DMS 273 treated with DMSO at 0.1 percent for 48 hours (cell line): ENCODE measurements at regions not wholly inside any gene's neighbourhood (a gene's known extent, or its start where the extent isn't known, plus 50 kb on each side); places are given as distances from the start of the nearest gene placed in this dataset.
"Not testable (repeated sequence)": the region's sequence is repeated elsewhere in the genome, so short reads cannot be mapped to it uniquely, and the experiment has no call there.

ENCODE experiments used
- DNase-seq: peaks from one replicate; lab custom pipeline; 2025; lab: John Stamatoyannopoulos, UW

DNA sequence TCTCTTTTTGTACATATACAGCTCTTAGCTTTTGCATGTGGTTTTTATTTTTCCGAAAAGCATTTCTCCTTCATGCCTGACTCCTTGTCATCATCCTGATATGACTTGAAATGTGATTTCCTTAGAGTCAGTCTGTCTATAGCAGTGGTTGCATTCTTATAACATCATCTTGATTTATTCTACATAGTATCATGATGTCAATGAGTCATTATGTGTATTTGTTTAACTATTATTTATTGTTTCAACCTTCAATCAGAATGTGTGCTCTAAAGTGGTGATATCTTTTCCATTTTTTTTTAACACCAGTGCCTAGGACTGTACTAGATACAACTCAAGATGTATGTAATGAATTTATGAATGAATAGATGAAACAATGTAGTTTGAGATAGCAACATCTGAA is 354.9 kb upstream of the CDH8 start:
- no peak for DNase-seq

DNA sequence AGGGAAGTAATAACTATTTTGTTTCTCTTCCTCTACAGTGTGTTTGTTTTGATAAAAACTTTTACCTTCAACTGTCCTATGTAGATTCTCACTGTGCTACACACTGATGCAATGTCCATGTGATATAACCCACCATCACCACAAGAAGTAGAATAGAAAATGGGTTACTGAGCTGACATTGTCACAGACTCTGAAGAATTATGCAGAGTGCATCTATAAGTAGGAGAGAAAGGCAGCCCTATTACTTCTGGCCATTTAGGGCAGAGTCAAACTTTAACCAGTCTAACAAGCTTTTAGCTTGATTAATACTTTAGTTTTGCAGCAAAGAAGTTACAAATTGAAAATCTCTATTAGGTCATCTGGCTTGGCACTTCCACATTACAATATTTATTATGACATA is 354.0 kb upstream of the CDH8 start:
- DNase-seq = no peak

DNA sequence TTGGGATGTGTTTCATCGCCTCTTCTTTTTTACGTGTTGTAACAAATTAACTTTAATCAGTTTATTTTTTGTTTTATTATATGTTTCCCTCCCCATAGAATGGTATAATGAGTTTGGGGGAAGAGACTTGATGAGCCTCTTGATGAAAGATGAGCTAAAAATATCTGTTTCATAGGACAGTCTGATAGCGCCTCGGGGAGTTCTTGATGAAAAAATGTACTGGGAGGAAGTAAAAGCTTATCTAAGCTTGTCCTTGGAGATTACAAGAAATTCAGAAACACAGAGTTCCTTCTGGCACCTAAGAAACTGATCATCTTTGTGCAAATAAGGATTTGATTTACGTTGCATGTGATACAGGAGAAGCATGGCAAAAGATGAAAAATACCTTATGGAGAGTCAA is 350.2 kb upstream of the CDH8 start:
- no peak for DNase-seq

DNA sequence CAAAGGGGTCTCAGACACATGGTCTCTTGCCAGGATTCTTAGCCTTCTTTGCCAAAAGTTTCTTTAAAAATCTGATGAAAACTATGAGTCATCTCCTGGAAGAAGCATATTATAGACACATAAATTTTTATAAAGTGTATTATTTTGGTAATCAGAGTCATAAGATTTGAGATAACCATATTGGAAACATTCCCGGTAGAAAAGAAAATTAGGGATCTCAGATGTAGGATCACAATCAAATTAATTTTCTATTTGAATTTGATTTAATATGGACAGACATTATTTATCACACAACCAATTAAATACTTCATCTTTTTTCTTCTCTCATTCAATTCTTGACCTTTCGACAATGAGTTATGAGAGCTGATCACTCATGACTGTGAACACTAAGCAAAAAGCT is 347.7 kb upstream of the CDH8 start:
- no peak for DNase-seq

DNA sequence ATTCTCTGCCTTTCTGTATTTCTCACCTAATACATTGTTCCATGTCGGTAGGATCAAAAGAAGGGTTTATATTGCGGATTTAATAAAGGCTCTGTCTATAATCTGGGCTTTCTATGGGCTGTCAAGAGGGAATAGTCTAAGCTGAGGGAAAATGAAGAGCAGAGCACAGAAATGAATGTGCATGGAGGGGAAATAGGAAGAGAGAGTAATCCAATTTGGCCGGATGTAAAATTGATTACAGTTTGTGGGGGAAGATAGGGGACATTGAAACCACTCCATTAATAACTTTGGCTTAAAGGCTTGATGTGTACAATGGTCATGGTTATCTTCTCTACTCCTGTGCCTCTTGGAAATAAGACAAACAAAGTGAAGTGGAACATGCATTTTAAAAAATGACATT is 334.2 kb upstream of the CDH8 start:
- DNase-seq = no peak

DNA sequence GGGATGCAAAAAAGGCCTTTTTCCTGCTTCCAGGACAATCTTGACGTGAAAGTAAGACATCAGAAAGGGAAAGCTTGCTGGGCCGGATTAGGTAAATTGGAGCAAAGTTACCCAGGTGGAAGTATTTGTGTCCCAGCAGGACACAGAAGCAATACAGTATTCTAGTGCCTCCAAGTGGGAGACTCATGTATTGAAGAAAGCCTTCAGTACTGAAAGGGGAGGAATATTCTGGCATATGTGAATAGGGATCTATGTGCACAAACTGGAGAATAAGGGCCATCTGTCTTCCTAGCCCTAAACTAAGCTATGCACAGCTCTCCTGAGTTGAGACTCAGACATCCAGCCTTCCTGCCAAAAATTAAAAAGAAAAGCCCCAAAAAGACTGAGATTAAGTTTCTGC is 327.3 kb upstream of the CDH8 start:
- peak; percentile 64 for DNase-seq

DNA sequence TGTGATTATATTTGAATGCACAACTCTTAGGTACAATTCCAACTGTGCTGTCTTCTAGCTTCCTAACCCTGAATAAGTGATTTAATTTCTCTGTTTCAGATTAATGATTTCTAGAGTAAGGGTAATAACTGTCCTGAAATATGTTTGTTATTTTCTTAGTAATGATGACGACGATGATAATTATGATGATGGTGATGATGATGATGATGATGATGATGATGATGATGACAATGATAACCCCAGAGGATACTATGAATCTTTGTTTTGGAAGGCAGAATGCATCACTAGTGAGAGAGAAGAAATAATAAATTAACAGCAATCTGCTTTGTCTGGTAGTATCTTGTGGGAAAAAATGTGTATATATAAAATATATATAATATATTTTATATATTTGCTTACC is 317.1 kb upstream of the CDH8 start:
- DNase-seq = no peak

DNA sequence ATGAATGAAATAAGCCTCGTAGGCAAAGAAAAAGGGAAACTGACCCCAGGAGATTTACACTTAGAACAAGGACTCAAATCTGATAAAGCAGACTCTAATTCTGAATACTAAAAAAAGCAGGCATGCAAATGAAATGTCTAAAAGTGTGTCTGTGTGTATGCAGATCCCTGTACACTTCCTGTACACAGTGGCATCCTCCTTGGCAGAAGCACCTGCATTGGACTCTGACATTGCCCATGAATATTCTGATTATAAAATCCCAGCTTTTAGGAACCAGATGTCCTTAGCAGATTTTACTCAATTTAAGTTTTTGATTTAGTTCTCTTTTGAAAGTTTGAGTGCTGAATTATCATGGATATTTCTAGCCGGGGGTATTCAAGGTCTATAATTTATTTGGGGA is 306.0 kb upstream of the CDH8 start:
- no peak for DNase-seq

DNA sequence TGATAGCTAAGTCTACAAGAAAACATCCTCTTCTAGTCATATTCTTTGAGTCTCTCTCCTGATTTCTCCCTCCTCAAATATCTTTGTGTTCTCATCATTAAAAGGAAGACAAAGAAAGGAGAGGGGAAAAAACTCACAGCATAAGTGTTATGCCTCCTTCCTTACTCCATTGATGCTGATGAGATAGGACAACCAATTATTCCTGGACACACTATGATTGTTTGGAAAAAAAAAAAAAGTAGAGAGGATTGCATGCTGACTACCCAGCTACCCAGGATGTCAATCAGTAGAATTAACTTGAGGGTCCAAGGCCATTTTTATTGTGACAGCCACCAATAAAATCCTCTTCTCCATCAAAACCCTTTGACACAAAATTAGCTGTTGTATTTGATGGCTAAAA is 299.1 kb upstream of the CDH8 start:
- no peak for DNase-seq

DNA sequence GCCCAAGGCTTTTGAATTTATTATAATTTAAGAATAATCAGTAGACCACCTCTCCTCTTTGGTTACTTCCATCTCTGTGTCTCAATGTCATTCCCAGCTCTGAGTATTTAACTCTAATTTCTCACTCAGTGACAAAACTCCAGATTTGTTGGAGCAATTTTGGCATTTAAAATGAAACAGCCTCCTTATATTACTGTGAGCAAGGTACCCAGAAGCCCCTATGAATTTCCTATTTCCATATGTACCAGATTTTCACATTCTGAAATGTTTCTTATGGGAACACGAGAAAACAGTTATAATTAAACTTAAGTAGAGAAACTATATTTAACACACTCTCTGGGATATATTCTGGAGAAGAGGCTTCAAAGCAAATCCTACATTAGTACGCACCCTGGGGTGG is 285.4 kb upstream of the CDH8 start:
- DNase-seq = no peak

DNA sequence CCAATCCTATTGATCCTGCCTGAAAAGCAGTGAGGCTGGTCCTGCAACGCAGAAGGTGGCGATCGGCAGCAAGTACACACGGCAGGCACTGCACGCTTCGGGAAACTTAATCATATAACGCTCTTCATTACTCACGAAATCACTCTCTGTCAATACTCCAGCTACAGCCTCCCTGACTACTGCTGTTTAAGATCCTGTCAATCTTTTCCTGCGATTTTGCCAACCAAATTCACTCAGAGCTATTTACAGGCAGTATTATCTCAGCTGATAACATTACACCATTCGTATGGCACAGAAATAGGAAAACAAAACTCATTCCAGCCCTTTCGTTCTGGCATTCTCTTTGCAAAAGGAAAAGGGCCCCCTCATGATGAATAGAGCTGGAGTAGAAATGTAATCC is 262.4 kb upstream of the CDH8 start:
- DNase-seq = no peak

DNA sequence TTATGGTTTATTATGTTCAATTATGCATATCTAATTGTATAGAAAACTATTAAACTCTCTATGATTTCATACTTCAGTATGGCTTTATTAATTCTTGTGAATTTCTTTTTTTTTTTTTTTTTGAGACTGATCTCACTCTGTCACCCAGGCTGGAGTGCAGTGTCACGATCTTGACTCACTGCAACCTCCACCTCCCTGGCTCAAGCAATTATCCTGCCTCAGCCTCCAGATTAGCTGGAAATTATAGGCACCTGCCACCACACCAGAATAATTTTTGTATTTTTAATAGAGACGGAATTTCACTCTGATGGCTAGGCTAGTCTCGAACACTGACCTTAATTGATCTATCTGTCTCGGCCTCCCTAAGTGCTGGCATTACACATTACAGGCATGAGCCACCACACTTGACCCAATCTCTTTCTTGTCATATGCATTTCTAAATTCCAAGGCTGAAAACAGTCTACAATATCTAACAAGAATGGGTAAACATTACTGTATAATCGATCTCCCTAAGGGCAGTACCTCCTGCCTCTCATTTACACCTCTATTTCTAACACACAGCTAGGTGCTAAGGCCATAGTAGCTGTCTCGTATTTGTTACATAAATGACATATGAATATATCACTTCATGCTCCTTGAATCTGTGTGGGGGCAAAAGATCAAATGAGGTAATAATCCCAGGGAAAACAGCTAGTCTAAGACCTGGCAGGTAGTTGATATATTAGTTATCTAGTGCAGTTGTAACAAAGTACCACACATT is 258.2 kb upstream of the CDH8 start:
- DNase-seq = no peak

DNA sequence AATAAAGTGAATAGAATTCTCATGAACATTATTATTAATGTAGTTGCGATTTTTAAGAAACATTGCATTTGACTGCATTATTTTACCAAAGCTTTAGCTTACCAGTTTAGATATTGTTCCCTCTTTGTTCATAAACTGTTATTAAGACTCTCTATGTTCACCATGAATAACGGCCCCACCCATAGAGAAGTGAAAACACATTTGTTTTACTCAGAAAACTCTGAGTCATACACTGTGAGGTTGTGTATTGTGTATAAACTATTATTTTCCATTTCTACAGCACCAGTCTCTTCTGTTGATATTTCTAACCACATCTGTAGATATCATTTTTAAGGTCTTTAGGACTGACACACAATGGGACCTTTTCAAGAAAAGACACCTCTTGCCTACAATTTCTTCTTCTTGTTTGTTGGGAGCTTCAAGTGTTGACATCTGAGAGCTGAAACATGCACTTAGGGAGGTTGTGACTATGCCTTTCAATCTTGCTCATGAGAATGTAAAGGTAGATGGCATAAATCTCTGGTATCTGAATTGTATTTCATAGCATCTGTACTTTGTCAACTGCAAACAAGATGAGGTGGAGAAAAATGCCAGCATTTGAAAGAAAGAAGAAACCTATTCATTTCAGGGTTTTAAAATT is 252.9 kb upstream of the CDH8 start:
- no peak for DNase-seq

DNA sequence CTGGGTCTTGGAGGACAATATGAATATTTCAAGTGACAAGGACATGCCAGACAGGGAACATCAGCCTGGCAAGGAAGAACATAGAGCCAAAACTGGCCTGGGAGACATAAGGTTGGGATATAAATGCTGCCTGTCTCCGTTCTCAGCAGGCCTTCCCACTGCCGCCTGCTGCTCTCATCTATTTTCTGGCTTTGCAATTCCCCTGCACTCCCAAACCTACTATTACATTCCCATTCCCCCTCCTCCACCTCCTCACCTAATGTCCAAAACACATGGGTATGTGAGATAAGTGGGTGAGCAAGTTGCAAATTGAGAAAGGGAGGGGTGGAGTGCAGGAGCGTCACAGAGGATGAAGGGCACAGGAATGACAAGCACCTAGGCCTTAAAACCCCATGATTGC is 244.3 kb upstream of the CDH8 start:
- DNase-seq = no peak

DNA sequence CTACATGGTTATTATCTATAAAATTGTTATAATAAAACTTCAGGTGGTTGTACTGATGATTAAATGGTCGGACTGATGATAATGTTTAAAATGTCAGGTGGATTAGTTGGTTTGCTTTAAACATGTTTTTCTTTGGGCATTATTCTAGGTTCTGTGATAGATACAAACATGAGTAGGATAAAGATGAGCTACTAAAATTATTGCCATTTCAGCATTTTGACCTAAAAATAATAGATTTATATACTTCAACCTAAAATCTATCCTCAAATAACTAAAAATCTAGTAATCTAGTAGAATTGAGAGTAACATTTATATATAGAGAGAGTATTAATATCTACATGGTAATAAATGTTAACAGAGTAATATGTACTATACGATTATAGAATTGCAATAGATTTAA is 241.7 kb upstream of the CDH8 start:
- no peak for DNase-seq

DNA sequence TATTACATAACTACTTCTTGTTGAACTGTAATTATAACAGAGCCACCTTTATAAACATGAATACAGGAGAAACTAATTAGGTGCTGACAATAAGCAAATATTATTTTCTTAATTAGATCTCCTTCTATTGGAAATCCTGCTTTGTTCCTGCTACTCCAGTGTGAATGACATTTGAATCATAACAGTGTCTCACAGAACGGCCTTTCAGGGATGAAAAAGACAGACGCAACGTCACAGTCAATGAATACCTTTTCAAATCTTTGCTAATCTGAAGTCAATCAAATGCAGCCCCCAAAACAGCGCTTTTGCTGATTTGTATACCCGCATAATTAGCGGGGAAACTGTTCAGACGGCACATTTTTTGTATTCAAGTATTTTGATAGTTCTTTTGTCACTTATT is 240.4 kb upstream of the CDH8 start:
- DNase-seq = no peak

DNA sequence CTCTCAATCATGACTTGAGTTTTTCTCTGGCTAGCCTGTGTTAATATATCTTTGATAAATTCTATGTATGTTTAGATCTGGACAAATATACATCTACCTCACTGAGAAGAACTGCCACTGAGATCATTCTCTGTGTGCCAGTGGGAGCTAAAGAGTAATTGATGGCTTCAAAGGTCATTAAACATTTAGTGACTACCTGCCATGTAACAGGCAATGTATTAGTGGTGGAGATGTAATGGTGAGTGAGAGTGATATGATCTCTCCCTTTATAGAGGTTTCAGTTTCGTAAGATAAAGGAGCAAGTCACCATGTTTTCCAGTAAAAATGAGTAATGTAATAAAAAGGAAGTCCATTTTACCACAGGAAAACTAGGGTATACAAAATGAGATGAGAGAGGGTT is 235.8 kb upstream of the CDH8 start:
- DNase-seq = no peak

DNA sequence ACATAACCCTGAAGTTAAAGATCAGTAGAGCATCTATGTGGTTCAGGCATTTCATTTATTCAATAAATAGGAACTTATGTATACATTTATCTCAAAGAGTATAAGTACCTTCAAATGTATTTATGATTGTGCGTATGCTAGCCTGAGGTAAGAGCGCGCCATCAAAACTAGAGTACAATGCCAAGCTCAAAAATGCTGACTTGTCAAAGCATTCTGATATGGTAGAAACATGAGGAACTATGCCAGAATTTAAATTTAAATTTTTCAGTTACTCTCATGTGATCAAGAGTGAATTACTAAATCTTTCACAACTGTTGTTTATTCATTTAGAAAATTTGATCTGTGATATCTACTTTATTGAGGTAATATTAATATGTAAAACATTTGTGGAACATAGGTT is 225.5 kb upstream of the CDH8 start:
- no peak for DNase-seq

DNA sequence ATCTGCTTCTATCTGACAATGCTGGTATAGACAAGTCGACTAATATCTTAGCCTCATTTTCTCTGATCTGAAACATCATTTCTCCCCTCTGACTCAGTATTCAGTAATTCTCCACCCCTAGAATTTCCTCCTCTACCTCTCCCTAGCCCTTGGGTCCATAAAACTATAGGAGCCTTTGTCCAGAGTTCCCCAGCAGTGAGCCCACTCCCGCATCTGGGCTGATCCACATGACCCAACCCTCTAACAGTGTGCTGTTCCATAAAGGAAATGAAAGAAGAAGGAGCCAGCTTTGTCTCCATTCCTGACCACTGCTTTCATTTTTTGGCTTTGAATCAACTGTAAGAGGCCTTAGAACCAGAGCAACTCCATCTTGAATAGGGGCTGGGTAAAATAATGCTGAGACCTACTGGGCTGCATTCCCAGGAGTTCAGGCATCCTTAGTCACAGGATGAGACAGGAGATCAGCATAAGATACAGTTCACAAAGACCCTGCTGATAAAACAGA is 222.7 kb upstream of the CDH8 start:
- not testable (repeated sequence) for DNase-seq

DNA sequence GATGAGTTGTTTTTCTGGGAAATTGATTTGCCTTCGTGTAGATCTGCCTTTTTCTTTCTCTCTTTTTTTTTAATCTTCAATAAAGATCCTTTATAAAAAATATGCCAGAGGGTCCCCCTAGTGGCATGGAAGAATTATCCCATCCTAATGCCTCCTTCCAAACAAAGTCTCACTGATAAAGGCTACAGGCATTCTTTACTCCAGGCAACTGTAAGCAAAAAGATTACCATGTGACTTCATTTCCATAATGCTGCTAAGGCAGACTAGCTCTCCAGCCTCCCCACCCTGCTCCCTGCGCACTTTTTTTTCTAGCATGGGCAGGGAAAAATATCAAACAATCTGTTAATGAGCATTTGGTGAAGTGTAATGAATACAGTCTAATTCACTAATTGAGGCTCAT is 220.2 kb upstream of the CDH8 start:
- peak; percentile 30 for DNase-seq

DNA sequence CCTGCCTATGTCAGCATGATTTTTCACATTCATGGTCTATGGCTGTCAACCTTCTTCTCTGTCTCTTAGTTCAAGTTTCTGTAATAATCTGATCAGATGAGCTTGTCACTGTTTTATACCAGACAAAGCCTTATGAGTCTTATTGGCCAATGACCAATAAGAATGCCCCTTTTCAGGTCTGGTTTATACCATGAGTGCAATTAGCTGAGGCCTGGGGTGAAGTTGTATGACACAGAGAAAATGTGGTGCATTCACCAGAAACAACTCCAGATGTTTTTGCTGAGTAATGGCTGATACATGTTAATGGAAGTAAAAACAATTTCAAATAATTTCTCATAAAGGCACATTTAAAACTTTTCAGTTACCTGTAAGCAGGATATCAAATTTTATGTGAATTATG is 218.6 kb upstream of the CDH8 start:
- DNase-seq = no peak

DNA sequence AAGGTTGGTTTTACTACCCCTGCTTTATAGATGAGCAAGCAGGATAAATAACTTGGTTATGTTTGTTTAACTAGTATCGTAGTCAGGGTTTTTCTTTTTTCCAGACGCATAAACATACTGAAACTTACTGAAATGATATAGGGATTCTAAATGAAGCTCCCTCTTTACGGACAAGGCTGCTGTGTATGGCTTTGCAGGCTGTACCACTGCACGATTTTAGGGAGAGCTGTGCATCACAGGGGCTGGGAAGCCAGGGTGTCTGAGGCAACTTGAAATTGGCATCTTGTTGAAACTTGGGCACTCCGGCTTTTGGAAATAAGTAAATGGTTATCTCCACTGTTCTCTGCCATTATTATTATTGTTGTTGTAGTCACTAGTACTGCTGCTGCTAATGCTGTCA is 218.1 kb upstream of the CDH8 start:
- no peak for DNase-seq

DNA sequence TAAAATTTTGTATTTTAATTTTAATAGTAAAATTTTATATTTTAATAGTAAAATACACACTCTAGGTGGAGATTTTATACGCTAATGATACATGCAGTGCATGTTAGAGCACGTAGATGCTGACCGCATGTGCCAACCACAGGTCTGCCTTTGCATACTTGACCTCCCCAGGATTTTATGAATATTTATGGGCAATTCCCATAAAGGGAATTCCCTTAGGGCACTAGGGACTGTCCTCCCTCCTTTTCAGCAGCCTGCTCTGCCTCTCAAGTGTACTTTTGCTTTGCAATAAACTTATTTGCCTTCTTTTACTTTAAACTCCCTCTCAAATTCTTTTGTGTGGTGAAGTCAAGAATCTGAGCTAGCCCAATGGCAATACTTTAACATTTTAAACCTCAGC is 217.7 kb upstream of the CDH8 start:
- DNase-seq = no peak

DNA sequence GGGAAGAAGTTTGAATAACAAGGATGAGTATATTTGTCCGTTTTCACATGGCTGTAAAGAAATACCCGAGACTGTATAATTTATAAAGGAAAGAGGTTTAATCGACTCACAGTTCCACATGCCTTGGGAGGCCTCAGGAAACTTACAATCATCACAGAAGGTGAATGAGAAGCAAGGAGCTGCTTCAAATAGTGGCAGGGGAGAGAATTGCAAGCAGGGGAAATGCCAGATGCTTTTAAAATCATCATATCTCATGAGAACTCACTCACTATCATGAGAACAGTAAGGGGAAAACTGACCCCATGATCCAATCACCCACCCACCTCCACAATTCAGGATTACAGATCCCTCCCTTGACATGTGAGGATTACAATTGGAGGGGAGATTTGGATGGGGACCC is 212.8 kb upstream of the CDH8 start:
- DNase-seq = no peak
